Type B pancreatic cell (in vitro differentiated cells): ENCODE measurements at regions not wholly inside any gene's neighbourhood (a gene's known extent, or its start where the extent isn't known, plus 50 kb on each side); places are given as distances from the start of the nearest gene placed in this dataset.

Experiments
- DNase-seq: peaks from one replicate; pipeline ENCODE4 v3.0.0; 2021; ENCODE audit warnings: mixed read lengths; ENCODE audit not compliant: unreplicated experiment; ENCODE audit errors: extremely low spot score
- H3K27ac Mint-ChIP-seq: 2 replicates; pipeline ENCODE4 v1.8.0; 2021; ENCODE audit warnings: mild to moderate bottlenecking, mixed read lengths
- H3K27me3 Mint-ChIP-seq: 2 replicates; pipeline ENCODE4 v1.8.0; 2021; ENCODE audit warnings: mixed read lengths
- H3K36me3 Mint-ChIP-seq: 2 replicates; pipeline ENCODE4 v1.8.0; 2021; ENCODE audit warnings: mixed read lengths
- H3K4me1 Mint-ChIP-seq: one replicate; pipeline ENCODE4 v1.8.0; 2021; ENCODE audit warnings: mixed read lengths; ENCODE audit not compliant: unreplicated experiment
- H3K4me3 Mint-ChIP-seq: 2 replicates; pipeline ENCODE4 v1.8.0; 2021; ENCODE audit warnings: mild to moderate bottlenecking, mixed read lengths
- H3K9me3 Mint-ChIP-seq: 2 replicates; pipeline ENCODE4 v1.8.0; 2021; ENCODE audit warnings: mixed read lengths
- TF ChIP-seq, protein P1 (sequence below): fragments of 200-600 bp; sonication (generic); conservative IDR thresholded peaks from 2 replicates; pipeline ENCODE4 v1.5.0; 2021; ENCODE audit warnings: antibody characterized with exemption, mild to moderate bottlenecking

DNA sequence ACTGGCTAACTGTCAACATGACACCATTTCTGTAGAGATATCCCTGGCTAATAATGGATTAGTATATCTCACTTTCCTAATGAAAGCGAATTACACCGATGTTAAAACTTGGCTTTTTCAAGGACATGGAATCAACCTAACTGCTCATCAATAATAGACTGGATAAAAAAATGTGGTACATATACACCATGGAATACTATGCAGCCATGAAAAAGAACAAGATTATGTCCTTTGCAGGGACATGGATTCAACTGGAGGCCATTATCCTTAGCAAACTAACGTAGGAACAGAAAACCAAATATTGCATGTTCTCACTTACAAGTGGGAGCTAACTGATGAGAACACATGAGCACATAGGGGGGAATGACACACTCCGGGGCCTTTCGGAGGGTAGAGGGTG is 62.6 kb downstream of the ZIC1 start:
- H3K27ac Mint-ChIP-seq, result no peak overlapping the region
- no peaks in the 10 kb centered on the region for H3K36me3 Mint-ChIP-seq
- no peaks in the 10 kb centered on the region for H3K4me1 Mint-ChIP-seq
- TF ChIP-seq, protein P1, sequence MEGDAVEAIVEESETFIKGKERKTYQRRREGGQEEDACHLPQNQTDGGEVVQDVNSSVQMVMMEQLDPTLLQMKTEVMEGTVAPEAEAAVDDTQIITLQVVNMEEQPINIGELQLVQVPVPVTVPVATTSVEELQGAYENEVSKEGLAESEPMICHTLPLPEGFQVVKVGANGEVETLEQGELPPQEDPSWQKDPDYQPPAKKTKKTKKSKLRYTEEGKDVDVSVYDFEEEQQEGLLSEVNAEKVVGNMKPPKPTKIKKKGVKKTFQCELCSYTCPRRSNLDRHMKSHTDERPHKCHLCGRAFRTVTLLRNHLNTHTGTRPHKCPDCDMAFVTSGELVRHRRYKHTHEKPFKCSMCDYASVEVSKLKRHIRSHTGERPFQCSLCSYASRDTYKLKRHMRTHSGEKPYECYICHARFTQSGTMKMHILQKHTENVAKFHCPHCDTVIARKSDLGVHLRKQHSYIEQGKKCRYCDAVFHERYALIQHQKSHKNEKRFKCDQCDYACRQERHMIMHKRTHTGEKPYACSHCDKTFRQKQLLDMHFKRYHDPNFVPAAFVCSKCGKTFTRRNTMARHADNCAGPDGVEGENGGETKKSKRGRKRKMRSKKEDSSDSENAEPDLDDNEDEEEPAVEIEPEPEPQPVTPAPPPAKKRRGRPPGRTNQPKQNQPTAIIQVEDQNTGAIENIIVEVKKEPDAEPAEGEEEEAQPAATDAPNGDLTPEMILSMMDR, result no peak
- H3K9me3 Mint-ChIP-seq, result no peaks in the 10 kb centered on the region
- no peak overlapping the region for H3K4me3 Mint-ChIP-seq
- DNase-seq, result no peak
- H3K27me3 Mint-ChIP-seq, result no peaks in the 10 kb centered on the region

- Mint-ChIP-seq H3K36me3 (no peaks in the 10 kb centered on the region), H3K27ac (no peak overlapping the region), H3K27me3 (no peaks in the 10 kb centered on the region), H3K4me3 (no peak overlapping the region), H3K4me1 (no peaks in the 10 kb centered on the region), H3K9me3 (no peaks in the 10 kb centered on the region)
- TF ChIP-seq, protein P1, result no peak
- DNase-seq, result no peak
Measured at GRCh38 chr3:147472846-147473245, 63.7 kb downstream of the ZIC1 start.

DNA sequence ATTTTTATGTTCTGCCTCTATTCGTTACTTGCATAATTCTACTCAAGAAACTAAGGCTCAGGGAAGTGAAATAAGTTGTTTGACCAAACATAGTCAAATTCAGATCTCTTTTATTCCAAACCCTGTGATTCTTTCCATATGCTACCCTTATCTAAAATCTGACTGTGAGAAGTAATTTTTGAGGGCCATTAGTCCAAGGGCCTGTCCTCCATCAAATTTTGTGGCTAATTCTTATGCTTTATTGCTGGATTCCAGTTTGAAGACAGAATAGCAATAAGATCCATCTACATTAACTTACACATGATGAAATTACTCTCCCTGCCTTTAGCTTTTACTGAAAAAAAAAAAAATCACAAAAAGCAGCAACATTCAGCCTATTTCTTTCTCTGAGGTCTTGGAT is 74.0 kb downstream of the ZIC1 start:
- no peak overlapping the region for H3K27ac Mint-ChIP-seq
- H3K36me3 Mint-ChIP-seq, result no peaks in the 10 kb centered on the region
- DNase-seq, result no peak
- H3K27me3 Mint-ChIP-seq, result no peaks in the 10 kb centered on the region
- TF ChIP-seq, protein P1, result no peak
- no peaks in the 10 kb centered on the region for H3K9me3 Mint-ChIP-seq
- peaks cover 10% of the 10 kb centered on the region for H3K4me1 Mint-ChIP-seq
- no peak overlapping the region for H3K4me3 Mint-ChIP-seq

DNA sequence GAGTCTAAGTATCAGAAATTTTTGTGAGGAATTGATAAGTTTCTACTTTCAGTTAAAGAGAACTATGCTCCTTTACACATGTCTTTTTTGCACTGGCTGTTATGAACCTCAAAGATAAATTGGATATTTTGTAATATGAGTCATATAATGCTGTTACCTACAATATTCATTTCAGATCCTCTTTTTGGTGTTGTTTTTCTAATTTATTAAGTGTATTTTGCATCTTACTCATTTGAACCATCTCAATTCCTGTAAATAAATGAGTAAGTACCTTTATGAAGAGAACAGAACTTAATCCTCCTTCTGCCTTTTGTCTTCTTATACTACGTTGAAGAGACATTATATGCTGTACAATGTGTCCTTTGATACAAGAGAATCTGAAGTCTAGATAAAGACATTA is 74.4 kb downstream of the ZIC1 start:
- Mint-ChIP-seq H3K4me1 (peaks cover 10% of the 10 kb centered on the region), H3K27me3 (no peaks in the 10 kb centered on the region), H3K4me3 (no peak overlapping the region), H3K9me3 (no peaks in the 10 kb centered on the region), H3K27ac (no peak overlapping the region), H3K36me3 (no peaks in the 10 kb centered on the region)
- TF ChIP-seq, protein P1, result no peak
- no peak for DNase-seq

- TF ChIP-seq, protein P1, result no peak
- DNase-seq, result no peak
- Mint-ChIP-seq H3K27ac (no peak overlapping the region), H3K36me3 (no peaks in the 10 kb centered on the region), H3K4me1 (peaks cover 13% of the 10 kb centered on the region), H3K4me3 (no peak overlapping the region), H3K9me3 (no peaks in the 10 kb centered on the region), H3K27me3 (no peaks in the 10 kb centered on the region)
Measured at GRCh38 chr3:147493065-147493464, 83.9 kb downstream of the ZIC1 start.

DNA sequence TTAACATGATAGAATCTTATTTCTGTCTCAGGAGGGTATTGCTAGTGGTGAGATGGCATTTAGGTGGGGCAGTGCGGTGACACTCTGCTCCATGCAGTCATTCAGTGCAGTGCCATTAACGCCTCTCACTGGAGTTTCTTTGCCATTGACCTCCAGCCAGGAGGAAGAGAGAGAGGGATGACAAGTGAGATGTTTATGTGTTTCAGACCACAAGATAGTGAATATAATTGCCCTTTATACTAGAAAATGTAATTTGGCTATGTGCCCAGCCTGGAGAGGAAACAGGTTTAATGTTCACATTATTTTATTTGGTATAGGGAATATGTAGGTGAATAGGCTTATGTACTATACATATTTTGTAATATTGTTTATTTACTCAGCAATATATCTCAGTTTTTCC is 84.5 kb downstream of the ZIC1 start:
- no peak for DNase-seq
- H3K4me3 Mint-ChIP-seq, result no peak overlapping the region
- H3K4me1 Mint-ChIP-seq, result peaks cover 13% of the 10 kb centered on the region
- no peaks in the 10 kb centered on the region for H3K36me3 Mint-ChIP-seq
- TF ChIP-seq, protein P1, result no peak
- no peak overlapping the region for H3K27ac Mint-ChIP-seq
- H3K9me3 Mint-ChIP-seq, result no peaks in the 10 kb centered on the region
- no peaks in the 10 kb centered on the region for H3K27me3 Mint-ChIP-seq
